H9 (cell line): ENCODE measurements at regions not wholly inside any gene's neighbourhood (a gene's known extent, or its start where the extent isn't known, plus 50 kb on each side); places are given as distances from the start of the nearest gene placed in this dataset.

ENCODE experiments used
- DNase-seq: peaks from one replicate; pipeline ENCODE4 v3.0.0-alpha.2; 2017
- H2AFZ ChIP-seq: one replicate; pipeline ENCODE4 v1.6.1; 2013; ENCODE audit warnings: mild to moderate bottlenecking, low read length, control low read depth, moderate library complexity
- H2AK5ac ChIP-seq: 2 replicates; pipeline ENCODE4 v1.6.1; 2013; ENCODE audit warnings: low read length, control low read depth, mixed read lengths; ENCODE audit not compliant: insufficient read length
- H2BK120ac ChIP-seq: one replicate; pipeline ENCODE4 v1.6.1; 2013; ENCODE audit warnings: low read depth, mild to moderate bottlenecking, low read length, control low read depth, inconsistent platforms; ENCODE audit not compliant: poor library complexity, severe bottlenecking
- H2BK12ac ChIP-seq: 2 replicates; pipeline ENCODE4 v1.6.1; 2013; ENCODE audit warnings: low read length, control low read depth, mixed read lengths, low read depth; ENCODE audit not compliant: insufficient read length
- H2BK15ac ChIP-seq: 2 replicates; pipeline ENCODE4 v1.6.1; 2013; ENCODE audit warnings: low read depth, low read length, control low read depth
- H2BK20ac ChIP-seq: one replicate; pipeline ENCODE4 v1.6.1; 2013; ENCODE audit warnings: low read depth, mild to moderate bottlenecking, low read length, control low read depth, inconsistent platforms; ENCODE audit not compliant: poor library complexity, severe bottlenecking
- H2BK5ac ChIP-seq: 2 replicates; pipeline ENCODE4 v1.6.1; 2013; ENCODE audit warnings: low read length, control low read depth, mixed read lengths; ENCODE audit not compliant: insufficient read length
- H3K14ac ChIP-seq: 2 replicates; pipeline ENCODE4 v1.6.1; 2013; ENCODE audit warnings: low read length, control low read depth; ENCODE audit not compliant: insufficient read depth
- H3K18ac ChIP-seq: 2 replicates; pipeline ENCODE4 v1.6.1; 2013; ENCODE audit warnings: low read depth, mild to moderate bottlenecking, mixed read lengths, low read length, control low read depth; ENCODE audit not compliant: insufficient read length
- H3K23ac ChIP-seq: 2 replicates; pipeline ENCODE4 v1.6.1; 2013; ENCODE audit warnings: low read length, control low read depth, mixed read lengths, low read depth; ENCODE audit not compliant: insufficient read length
- H3K23me2 ChIP-seq: 2 replicates; pipeline ENCODE4 v1.6.1; 2013; ENCODE audit warnings: low read depth, mild to moderate bottlenecking, mixed read lengths, low read length, control low read depth; ENCODE audit not compliant: insufficient read length, poor library complexity, severe bottlenecking
- H3K27ac ChIP-seq: 2 replicates; pipeline ENCODE4 v1.5.1; 2013; ENCODE audit warnings: low read length, control low read depth, mixed read lengths, low read depth; ENCODE audit not compliant: insufficient read length
- H3K27me3 ChIP-seq: 2 replicates; pipeline ENCODE4 v1.6.1; 2013; ENCODE audit warnings: low read length, control low read depth, inconsistent platforms; ENCODE audit not compliant: insufficient read depth
- H3K4ac ChIP-seq: 2 replicates; pipeline ENCODE4 v1.6.1; 2013; ENCODE audit warnings: low read depth, mild to moderate bottlenecking, control low read depth, inconsistent platforms, low read length, moderate library complexity
- H3K4me1 ChIP-seq: 2 replicates; pipeline ENCODE4 v1.6.1; 2013; ENCODE audit warnings: low read length, control low read depth, inconsistent platforms; ENCODE audit not compliant: insufficient read depth
- H3K4me2 ChIP-seq: 2 replicates; pipeline ENCODE4 v1.6.1; 2013; ENCODE audit warnings: low read length, control low read depth, mixed read lengths; ENCODE audit not compliant: insufficient read length, insufficient read depth
- H3K56ac ChIP-seq: 2 replicates; pipeline ENCODE4 v1.6.1; 2013; ENCODE audit warnings: low read depth, mild to moderate bottlenecking, mixed read lengths, low read length, control low read depth; ENCODE audit not compliant: insufficient read length
- H3K79me1 ChIP-seq: 2 replicates; pipeline ENCODE4 v1.6.1; 2013; ENCODE audit warnings: low read depth, mild to moderate bottlenecking, moderate library complexity, low read length, control low read depth, inconsistent platforms; ENCODE audit not compliant: insufficient read depth, poor library complexity, severe bottlenecking
- H3K79me2 ChIP-seq: 2 replicates; pipeline ENCODE4 v1.6.1; 2013; ENCODE audit warnings: low read length, control low read depth, inconsistent platforms; ENCODE audit not compliant: insufficient read depth
- H3K9ac ChIP-seq: 2 replicates; pipeline ENCODE4 v1.6.1; 2013; ENCODE audit warnings: low read length, control low read depth, mixed read lengths; ENCODE audit not compliant: insufficient read length; ENCODE audit errors: extremely low read depth
- H3K9me3 ChIP-seq: one replicate; pipeline ENCODE4 v1.6.1; 2013; ENCODE audit warnings: low read depth, low read length, inconsistent platforms; ENCODE audit not compliant: control insufficient read depth
- H3T11ph ChIP-seq: one replicate; pipeline ENCODE4 v1.6.1; 2013; ENCODE audit warnings: mild to moderate bottlenecking, low read length, control low read depth, inconsistent platforms
- H4K20me1 ChIP-seq: one replicate; pipeline ENCODE4 v1.6.1; 2013; ENCODE audit not compliant: control insufficient read depth, insufficient read length, insufficient read depth
- H4K5ac ChIP-seq: 2 replicates; pipeline ENCODE4 v1.6.1; 2013; ENCODE audit warnings: low read depth, mild to moderate bottlenecking, mixed read lengths, low read length, control low read depth; ENCODE audit not compliant: insufficient read length
- H4K8ac ChIP-seq: replicated peaks from 2 replicates; pipeline ENCODE4 v1.6.1; 2013; ENCODE audit warnings: low read length, control low read depth, mixed read lengths, low read depth; ENCODE audit not compliant: insufficient read length
- H4K91ac ChIP-seq: 2 replicates; pipeline ENCODE4 v1.6.1; 2013; ENCODE audit warnings: low read depth, mild to moderate bottlenecking, moderate library complexity, mixed read lengths, low read length, control low read depth; ENCODE audit not compliant: insufficient read length
- H3K27ac Mint-ChIP-seq, 3 experiments: 2 replicates in 2 of 3; 3 replicates in 1 of 3; pipeline ENCODE4 v1.8.0; 2020 to 2021; ENCODE audit warnings: mixed read lengths in 3 of 3, mild to moderate bottlenecking in 1 of 3, moderate library complexity in 1 of 3
- H3K27me3 Mint-ChIP-seq: 2 replicates; pipeline ENCODE4 v1.8.0; 2021; ENCODE audit warnings: low read depth, mild to moderate bottlenecking, moderate library complexity, mixed read lengths
- H3K36me3 Mint-ChIP-seq, 3 experiments: 2 replicates in 2 of 3; 3 replicates in 1 of 3; pipeline ENCODE4 v1.8.0; 2020 to 2021; ENCODE audit warnings: low read depth in 3 of 3, mixed read lengths in 3 of 3; ENCODE audit not compliant: insufficient read depth in 1 of 3
- H3K4me1 Mint-ChIP-seq, 2 experiments: 2 replicates each; pipeline ENCODE4 v1.8.0; 2020; ENCODE audit warnings: mixed read lengths in 2 of 2
- H3K4me3 Mint-ChIP-seq, 2 experiments: 2 replicates in 1 of 2; 3 replicates in 1 of 2; pipeline ENCODE4 v1.8.0; 2020 to 2021; ENCODE audit warnings: mild to moderate bottlenecking in 2 of 2, mixed read lengths in 2 of 2, moderate library complexity in 1 of 2
- H3K9me3 Mint-ChIP-seq, 2 experiments: 2 replicates in 1 of 2; 3 replicates in 1 of 2; pipeline ENCODE4 v1.8.0; 2020; ENCODE audit warnings: mild to moderate bottlenecking in 2 of 2, mixed read lengths in 2 of 2, moderate library complexity in 1 of 2
- CTCF ChIP-seq: fragments of 200-600 bp; sonication (generic); conservative IDR thresholded peaks from 3 replicates; pipeline ENCODE4 v1.8.0; 2021; ENCODE audit warnings: antibody characterized with exemption, mild to moderate bottlenecking
- WGBS: extraction: QIAGEN DNeasy Blood & Tissue Kit; methylation state at CpG from one replicate; pipeline ENCODE4 v1.1.7; 2013; ENCODE audit warnings: missing lambda C conversion rate, low lambda C conversion rate, mixed read lengths; ENCODE audit not compliant: insufficient read length; ENCODE audit errors: extremely low coverage; 5-methylcytosine and 5-hydroxymethylcytosine counted together

GRCh38 chr5:89208811-89209210, 325.8 kb upstream of the MEF2C start:
- Histone ChIP-seq H2BK12ac (no peak overlapping the region), H2BK15ac (no peak overlapping the region), H4K20me1 (no peaks in the 10 kb centered on the region), H3K23ac (no peak overlapping the region), H3K4me2 (no peak overlapping the region), H4K8ac (no peak overlapping the region), H2BK5ac (no peak overlapping the region), H3K9me3 (no peaks in the 10 kb centered on the region), H3K56ac (no peak overlapping the region), H2AFZ (no peak overlapping the region), H3K18ac (no peak overlapping the region), H2AK5ac (no peak overlapping the region), H4K91ac (no peak overlapping the region), H3K79me2 (no peaks in the 10 kb centered on the region), H3K27ac (no peak overlapping the region), H2BK20ac (no peak overlapping the region), H3K27me3 (no peaks in the 10 kb centered on the region), H3K9ac (no peak overlapping the region), H3T11ph (no peak overlapping the region), H4K5ac (no peak overlapping the region), H2BK120ac (no peak overlapping the region), H3K23me2 (no peaks in the 10 kb centered on the region), H3K4me1 (no peaks in the 10 kb centered on the region), H3K4ac (no peak overlapping the region), H3K79me1 (no peaks in the 10 kb centered on the region), H3K14ac (no peak overlapping the region)
- peaks cover 6 to 7% of the 10 kb centered on the region in 2 experiments for H3K4me1 Mint-ChIP-seq
- DNase-seq, result no peak
- no peak for TF ChIP-seq CTCF
- no peak overlapping the region for H3K27ac Mint-ChIP-seq
- WGBS, result no CpG with 5 or more reads among the region's 2 CpGs
- H3K9me3 Mint-ChIP-seq, result no peaks in the 10 kb centered on the region; a peak in 1 of 5 replicates
- H3K36me3 Mint-ChIP-seq, result no peaks in the 10 kb centered on the region
- no peak overlapping the region for H3K4me3 Mint-ChIP-seq
- no peaks in the 10 kb centered on the region for H3K27me3 Mint-ChIP-seq
